ENCODE measurements at regions not wholly inside any gene's neighbourhood (a gene's known extent, or its start where the extent isn't known, plus 50 kb on each side); places are given as distances from the start of the nearest gene placed in this dataset.

- no peak for DNase-seq (ENCODE audit: low read depth)
- no peak for TF ChIP-seq CTCF (conservative IDR thresholded peaks at IDR 0.05; ENCODE audit: low read depth, low read length)
Observed at GRCh38 chr3:35417080-35417479, 222.2 kb upstream of the ARPP21 start.

DNA sequence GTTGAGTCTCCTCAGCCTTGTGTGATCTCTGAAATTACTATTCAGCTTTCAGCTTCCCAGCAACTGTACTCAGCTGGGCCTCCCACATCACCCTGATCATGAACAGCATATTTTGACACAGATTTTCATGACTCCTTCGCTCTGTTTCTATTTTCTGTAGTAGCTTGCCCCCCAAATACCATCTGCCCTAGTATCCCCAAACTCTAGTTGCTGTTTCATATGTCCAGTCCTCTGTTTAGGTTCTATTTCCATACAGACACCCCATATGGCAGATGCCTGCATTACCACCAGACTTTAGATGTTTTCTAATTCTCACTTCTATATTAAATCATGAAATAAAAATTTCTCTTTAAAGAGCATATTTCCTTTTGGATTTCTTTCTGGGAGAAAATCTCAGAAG, 217.2 kb upstream of the ARPP21 start:
- no peak for DNase-seq (ENCODE audit: low read depth)
- TF ChIP-seq CTCF (conservative IDR thresholded peaks at IDR 0.05; ENCODE audit: low read depth, low read length): no peak
- no peak overlapping the region for H3K4me3 ChIP-seq (ENCODE audit: low read length)

More at GRCh38 chr3:35417080-35417479, 222.2 kb upstream of the ARPP21 start:
- no peak overlapping the region for H3K4me3 ChIP-seq (ENCODE audit: low read length)

DNA sequence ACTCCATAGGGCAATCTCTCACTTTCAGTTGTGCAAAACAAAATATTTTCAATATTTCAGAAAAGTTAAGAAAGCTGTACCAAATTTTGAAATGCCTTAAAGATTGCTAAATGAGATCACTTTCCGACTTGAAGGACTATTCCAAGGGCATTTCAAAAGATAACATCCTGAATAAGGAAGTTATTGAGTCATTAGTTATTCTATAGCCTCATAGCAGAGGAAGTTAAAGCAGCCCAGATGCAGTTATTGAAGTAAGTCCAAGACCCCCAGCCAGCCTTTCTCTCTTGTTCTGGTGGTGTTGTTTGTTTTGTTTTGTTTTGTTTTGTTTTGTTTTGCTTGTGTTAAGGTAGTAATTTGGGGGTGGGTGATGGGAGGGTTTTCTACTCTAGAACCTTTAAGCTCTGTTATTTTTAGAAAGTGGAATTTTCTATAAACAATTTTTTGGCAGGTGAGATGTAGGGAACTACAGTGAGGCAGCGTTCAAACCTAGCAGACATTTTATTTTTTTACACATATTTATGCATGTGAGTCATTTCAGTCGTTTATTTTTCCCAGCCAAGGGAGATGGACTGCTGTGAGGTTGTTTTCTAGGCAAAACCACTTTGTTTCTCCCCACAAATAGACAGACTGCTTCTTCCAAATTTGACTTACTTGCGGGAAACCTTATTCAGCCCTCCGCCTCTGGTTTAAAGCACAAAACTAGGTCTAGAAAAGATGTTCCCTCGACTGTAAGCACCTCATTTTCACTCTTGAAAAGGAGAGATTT, 216.3 kb upstream of the ARPP21 start:
- no peak for DNase-seq (ENCODE audit: low read depth)
- no peak overlapping the region for H3K4me3 ChIP-seq (ENCODE audit: low read length)
- TF ChIP-seq CTCF (conservative IDR thresholded peaks at IDR 0.05; ENCODE audit: low read depth, low read length): no peak

GRCh38 chr3:35426366-35426958, 212.9 kb upstream of the ARPP21 start:
- H3K4me3 ChIP-seq (ENCODE audit: low read length): no peak overlapping the region
- no peak for DNase-seq (ENCODE audit: low read depth)
- no peak for TF ChIP-seq CTCF (conservative IDR thresholded peaks at IDR 0.05; ENCODE audit: low read depth, low read length)

GRCh38 chr3:35437381-35437780, 201.9 kb upstream of the ARPP21 start:
- no peak overlapping the region for H3K4me3 ChIP-seq (ENCODE audit: low read length)
- TF ChIP-seq CTCF (conservative IDR thresholded peaks at IDR 0.05; ENCODE audit: low read depth, low read length): no peak
- no peak for DNase-seq (ENCODE audit: low read depth)

DNA sequence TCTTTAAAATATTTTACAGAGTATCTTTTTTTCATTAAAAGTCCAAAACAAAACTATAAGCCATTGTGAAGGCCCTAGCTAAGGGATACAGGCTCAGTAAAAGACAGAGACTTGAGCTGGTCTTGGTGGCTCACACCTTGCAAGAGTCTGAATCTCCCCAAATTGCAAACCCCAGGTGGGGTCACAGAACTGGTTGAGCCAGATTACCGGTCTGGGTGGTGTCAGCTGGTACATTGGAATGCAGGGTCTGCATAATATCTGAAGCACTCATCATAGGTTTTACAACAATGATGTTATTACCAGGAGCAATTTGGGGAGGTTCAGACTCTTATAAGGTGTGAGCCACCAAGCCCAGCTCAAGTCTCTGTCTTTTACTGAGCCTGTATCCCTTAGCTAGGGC, 201.2 kb upstream of the ARPP21 start:
- no peak for TF ChIP-seq CTCF (conservative IDR thresholded peaks at IDR 0.05; ENCODE audit: low read depth, low read length)
- DNase-seq (ENCODE audit: low read depth): no peak
- no peak overlapping the region for H3K4me3 ChIP-seq (ENCODE audit: low read length)

DNA sequence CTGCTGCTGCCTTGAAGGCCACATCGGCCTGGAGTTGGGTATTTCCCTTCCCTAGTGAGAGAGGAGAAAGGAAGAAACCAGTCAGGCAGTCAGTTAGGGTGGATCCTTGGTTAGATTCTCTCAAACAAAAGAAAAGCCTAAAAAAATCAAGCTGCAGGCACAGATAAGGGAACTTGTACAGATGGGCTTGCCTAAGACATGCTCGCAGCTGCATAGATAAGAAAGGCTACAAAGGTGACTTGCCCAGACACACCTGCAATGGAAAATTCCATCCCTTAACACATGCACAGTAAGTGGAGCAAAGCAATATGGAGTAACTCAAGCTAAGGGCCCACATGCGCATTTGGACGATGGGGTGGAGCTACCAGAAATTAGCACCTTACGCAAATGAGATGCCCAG, 199.7 kb upstream of the ARPP21 start:
- no peak for TF ChIP-seq CTCF (conservative IDR thresholded peaks at IDR 0.05; ENCODE audit: low read depth, low read length)
- H3K4me3 ChIP-seq (ENCODE audit: low read length): no peak overlapping the region

More for the DNA sequence above, 199.7 kb upstream of the ARPP21 start:
- DNase-seq (ENCODE audit: low read depth): no peak

All from retinal pigment epithelial cell (primary cell).